GM19452 (cell line): ENCODE measurements at regions not wholly inside any gene's neighbourhood (a gene's known extent, or its start where the extent isn't known, plus 50 kb on each side); places are given as distances from the start of the nearest gene placed in this dataset.

Experiments
- ATAC-seq: cut with Tn5 transposase; IDR thresholded peaks from one replicate; pipeline ENCODE4 v1.9.1; 2021; ENCODE audit not compliant: unreplicated experiment

GRCh38 chr21:27703791-27704190, 736.9 kb upstream of the ADAMTS5 start:
- ATAC-seq: no peak

GRCh38 chr21:27700974-27701614, 734.2 kb upstream of the ADAMTS5 start:
- ATAC-seq: peak; percentile 71

GRCh38 chr21:27695246-27695645, 728.4 kb upstream of the ADAMTS5 start:
- ATAC-seq: no peak

GRCh38 chr21:27694667-27695066, 727.8 kb upstream of the ADAMTS5 start:
- no peak for ATAC-seq

GRCh38 chr21:27693376-27693775, 726.5 kb upstream of the ADAMTS5 start:
- ATAC-seq: no peak

GRCh38 chr21:27691516-27691915, 724.6 kb upstream of the ADAMTS5 start:
- ATAC-seq: no peak

- ATAC-seq: no peak
Observed at GRCh38 chr21:27691006-27691405, 724.1 kb upstream of the ADAMTS5 start.

GRCh38 chr21:27690426-27690825, 723.5 kb upstream of the ADAMTS5 start:
- ATAC-seq: no peak

- no peak for ATAC-seq
Observed at GRCh38 chr21:27688773-27689172, 721.9 kb upstream of the ADAMTS5 start.

- no peak for ATAC-seq
Observed at GRCh38 chr21:27683292-27683691, 716.4 kb upstream of the ADAMTS5 start.

GRCh38 chr21:27681841-27682240, 715.0 kb upstream of the ADAMTS5 start:
- ATAC-seq: no peak

GRCh38 chr21:27681038-27681437, 714.1 kb upstream of the ADAMTS5 start:
- ATAC-seq: no peak

- ATAC-seq: no peak
Observed at GRCh38 chr21:27680181-27680580, 713.3 kb upstream of the ADAMTS5 start.

GRCh38 chr21:27678511-27678910, 711.6 kb upstream of the ADAMTS5 start:
- ATAC-seq: no peak

- ATAC-seq: no peak
Observed at GRCh38 chr21:27677546-27677945, 710.7 kb upstream of the ADAMTS5 start.

GRCh38 chr21:27675306-27675705, 708.4 kb upstream of the ADAMTS5 start:
- ATAC-seq: no peak

GRCh38 chr21:27674041-27674615, 707.2 kb upstream of the ADAMTS5 start:
- ATAC-seq: no peak

GRCh38 chr21:27673581-27673980, 706.7 kb upstream of the ADAMTS5 start:
- no peak for ATAC-seq

- no peak for ATAC-seq
Observed at GRCh38 chr21:27671207-27671606, 704.3 kb upstream of the ADAMTS5 start.

GRCh38 chr21:27653481-27653880, 686.6 kb upstream of the ADAMTS5 start:
- no peak for ATAC-seq

- ATAC-seq: no peak
Observed at GRCh38 chr21:27649762-27650161, 682.9 kb upstream of the ADAMTS5 start.

- ATAC-seq: no peak
Observed at GRCh38 chr21:27649323-27649722, 682.4 kb upstream of the ADAMTS5 start.

GRCh38 chr21:27648560-27648959, 681.7 kb upstream of the ADAMTS5 start:
- no peak for ATAC-seq
